GM18858 (cell line): ENCODE measurements at regions not wholly inside any gene's neighbourhood (a gene's known extent, or its start where the extent isn't known, plus 50 kb on each side); places are given as distances from the start of the nearest gene placed in this dataset.
A peak's percentile ranks its signal among the peaks of the same experiment; 100 is the strongest.

Experiments
- ATAC-seq: cut with Tn5 transposase; IDR thresholded peaks from one replicate; pipeline ENCODE4 v1.9.1; 2021; ENCODE audit not compliant: unreplicated experiment

GRCh38 chr10:14396411-14397048 lies 65.8 kb upstream of the FRMD4A start:
- ATAC-seq: no peak

GRCh38 chr10:14394179-14394578 lies 63.5 kb upstream of the FRMD4A start:
- no peak for ATAC-seq

GRCh38 chr10:14391342-14391741 lies 60.6 kb upstream of the FRMD4A start:
- ATAC-seq: no peak

DNA sequence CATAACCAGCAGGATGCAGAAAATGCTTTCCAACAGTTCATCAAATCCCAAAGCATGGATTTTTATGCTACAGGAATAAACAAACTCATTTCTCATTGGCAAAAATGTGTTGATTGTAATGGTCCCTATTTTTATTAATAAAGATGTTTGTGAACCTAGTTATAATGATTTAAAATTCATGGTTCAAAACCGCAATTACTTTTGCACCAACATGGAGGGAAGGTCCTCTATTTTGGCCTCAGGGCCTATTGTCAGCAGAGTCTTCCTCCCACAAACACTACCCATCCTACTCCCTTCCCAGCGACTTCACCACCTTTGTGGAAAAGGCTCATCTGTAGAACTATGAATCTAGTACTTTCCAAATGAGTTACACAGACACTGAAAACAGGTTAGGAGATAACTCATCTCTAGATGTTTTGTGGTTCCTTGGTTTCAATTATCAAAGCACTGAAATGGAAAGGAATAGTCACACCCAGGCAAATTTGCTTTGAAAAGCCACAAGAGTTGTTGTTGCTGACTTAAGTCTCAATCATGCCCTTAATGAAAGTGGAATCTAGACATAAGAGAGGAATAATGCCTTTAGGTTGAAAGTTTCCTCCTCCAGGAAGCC lies 59.4 kb upstream of the FRMD4A start:
- ATAC-seq: peak; percentile 93

GRCh38 chr10:14385596-14386593 lies 55.2 kb upstream of the FRMD4A start:
- ATAC-seq: no peak

DNA sequence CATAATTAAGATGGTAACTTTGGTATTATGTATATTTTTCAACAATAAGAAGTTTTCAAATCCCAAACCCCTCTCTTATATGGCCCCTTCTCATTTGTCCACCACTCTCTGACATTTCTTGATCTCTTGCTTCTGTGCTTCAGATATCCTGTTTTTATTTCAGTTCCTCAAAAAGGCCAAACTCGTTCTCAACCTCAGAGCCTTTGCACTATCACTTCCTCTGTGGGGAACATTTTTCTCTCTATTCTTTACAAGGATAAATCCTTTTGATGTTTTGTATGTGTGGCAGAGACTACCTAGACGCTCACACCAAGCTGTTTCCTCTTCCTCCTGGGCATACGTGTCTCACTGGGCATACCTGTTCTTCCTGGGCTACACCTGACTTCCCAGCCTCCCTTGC lies 54.2 kb upstream of the FRMD4A start:
- no peak for ATAC-seq

GRCh38 chr10:14384116-14384730 lies 53.5 kb upstream of the FRMD4A start:
- ATAC-seq: no peak

GRCh38 chr10:14383266-14383665 lies 52.5 kb upstream of the FRMD4A start:
- ATAC-seq: no peak

DNA sequence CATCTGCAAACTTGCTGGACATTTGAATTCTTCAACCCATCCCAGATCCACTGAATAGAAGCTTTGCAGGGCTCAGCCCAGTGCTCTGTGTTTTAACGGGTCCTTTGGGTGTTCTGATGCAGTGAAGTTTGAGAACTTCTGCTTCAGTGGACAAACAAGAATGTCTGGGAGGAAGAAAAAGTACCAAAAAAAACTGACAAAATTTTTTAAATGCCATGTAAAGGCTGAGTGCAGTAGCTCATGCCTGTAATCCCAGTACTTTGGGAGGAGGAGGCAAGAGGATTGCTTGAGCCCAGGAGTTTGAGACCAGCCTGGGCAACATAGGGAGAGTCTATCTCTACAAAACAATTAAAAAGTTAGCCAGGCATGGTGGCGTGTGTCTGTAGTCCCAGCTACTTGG lies 51.8 kb upstream of the FRMD4A start:
- ATAC-seq: no peak

DNA sequence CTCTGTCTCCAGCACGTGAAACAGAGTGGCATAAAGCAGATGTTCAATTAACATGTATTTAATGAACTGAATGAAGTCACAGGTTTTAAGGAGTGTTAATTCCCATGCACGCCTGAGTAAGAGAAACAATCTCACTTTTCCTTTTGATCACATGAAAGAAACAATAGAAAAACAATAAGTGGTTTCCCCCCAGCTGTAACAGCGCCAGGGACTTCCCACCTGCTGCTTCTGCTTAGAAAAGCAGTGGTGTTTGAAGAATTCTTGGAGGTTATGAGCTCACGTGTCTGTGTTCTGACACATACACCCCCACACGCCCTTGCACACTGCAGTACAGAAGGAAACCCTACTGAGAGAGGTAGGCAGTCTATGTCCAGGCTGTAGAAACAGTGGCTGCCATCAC lies 51.3 kb upstream of the FRMD4A start:
- ATAC-seq: peak; percentile 69

DNA sequence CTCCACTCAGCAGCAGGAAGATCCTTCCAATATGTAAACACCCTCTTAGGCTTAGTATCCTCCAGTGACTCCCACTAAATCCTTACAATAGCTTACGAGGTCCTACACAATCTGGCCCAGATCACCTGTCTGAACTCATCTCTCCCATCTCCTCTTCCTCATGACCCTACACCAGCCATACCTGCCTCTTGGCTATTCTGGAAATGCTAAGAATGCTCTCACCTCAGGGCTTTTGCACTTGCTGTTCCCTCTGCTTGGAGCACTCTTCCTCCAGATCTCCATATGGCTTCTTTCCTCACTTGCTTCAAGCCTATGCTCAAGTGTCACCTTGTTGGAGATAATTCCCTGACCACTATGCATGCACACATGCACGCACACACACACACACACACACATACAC lies 50.8 kb upstream of the FRMD4A start:
- ATAC-seq: no peak

DNA sequence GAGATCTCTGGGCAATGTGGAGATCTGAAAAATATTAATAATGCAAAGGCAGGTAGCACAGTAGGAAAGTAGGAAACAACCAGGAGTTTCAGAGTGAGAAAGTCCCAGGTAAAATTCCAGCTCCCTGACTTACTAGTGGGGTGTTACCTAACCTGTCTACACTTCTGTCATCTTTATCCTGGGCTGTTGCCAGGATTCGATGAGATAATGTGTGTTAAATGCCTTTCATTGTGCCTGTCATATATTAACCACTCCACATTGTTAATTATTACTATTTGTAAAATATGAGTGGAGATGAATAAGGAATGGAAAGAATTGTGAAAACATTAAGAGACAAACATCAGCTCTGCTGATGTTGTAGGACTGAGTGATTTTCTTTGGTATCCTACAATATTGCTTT lies 50.0 kb upstream of the FRMD4A start:
- ATAC-seq: no peak
